GM12865 (cell line): ENCODE measurements at regions not wholly inside any gene's neighbourhood (a gene's known extent, or its start where the extent isn't known, plus 50 kb on each side); places are given as distances from the start of the nearest gene placed in this dataset.
A peak's percentile ranks its signal among the peaks of the same experiment; 100 is the strongest.

Source experiments
- DNase-seq: peaks from one replicate; pipeline ENCODE4 v3.0.0; 2010; ENCODE audit warnings: low read depth
- H3K4me3 ChIP-seq: 2 replicates; pipeline ENCODE4 v1.5.1; 2011; ENCODE audit warnings: mild to moderate bottlenecking, low read depth, low read length, control low read depth
- TF ChIP-seq, protein P1 (sequence below): IDR thresholded peaks from 2 replicates; pipeline ENCODE4 v1.5.1; 2011; ENCODE audit warnings: low read length, control low read depth, low read depth, inconsistent platforms; ENCODE audit not compliant: insufficient read depth; ENCODE audit errors: missing control alignments

DNA sequence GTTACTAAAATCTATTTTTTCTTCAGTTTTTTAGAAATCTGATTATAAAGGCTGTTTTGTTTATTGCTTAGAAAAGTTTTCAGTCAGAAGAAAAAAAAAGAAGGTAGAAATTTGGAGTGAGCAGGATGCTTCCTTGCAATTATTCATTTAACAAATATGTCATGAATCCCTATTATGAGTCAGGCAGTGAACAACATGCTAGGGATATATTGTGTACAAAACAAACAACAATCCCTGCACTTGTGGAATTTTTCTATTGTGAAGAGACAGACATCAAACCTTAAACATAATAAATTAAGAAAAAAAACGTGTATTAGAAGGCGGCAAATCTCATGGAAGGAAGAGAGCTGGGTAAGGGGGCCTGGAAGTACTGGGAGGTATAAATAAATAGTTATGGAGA lies 664.1 kb upstream of the CAMK1G start:
- TF ChIP-seq, protein P1, sequence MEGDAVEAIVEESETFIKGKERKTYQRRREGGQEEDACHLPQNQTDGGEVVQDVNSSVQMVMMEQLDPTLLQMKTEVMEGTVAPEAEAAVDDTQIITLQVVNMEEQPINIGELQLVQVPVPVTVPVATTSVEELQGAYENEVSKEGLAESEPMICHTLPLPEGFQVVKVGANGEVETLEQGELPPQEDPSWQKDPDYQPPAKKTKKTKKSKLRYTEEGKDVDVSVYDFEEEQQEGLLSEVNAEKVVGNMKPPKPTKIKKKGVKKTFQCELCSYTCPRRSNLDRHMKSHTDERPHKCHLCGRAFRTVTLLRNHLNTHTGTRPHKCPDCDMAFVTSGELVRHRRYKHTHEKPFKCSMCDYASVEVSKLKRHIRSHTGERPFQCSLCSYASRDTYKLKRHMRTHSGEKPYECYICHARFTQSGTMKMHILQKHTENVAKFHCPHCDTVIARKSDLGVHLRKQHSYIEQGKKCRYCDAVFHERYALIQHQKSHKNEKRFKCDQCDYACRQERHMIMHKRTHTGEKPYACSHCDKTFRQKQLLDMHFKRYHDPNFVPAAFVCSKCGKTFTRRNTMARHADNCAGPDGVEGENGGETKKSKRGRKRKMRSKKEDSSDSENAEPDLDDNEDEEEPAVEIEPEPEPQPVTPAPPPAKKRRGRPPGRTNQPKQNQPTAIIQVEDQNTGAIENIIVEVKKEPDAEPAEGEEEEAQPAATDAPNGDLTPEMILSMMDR = no peak
- H3K4me3 ChIP-seq = no peak overlapping the region
- no peak for DNase-seq

DNA sequence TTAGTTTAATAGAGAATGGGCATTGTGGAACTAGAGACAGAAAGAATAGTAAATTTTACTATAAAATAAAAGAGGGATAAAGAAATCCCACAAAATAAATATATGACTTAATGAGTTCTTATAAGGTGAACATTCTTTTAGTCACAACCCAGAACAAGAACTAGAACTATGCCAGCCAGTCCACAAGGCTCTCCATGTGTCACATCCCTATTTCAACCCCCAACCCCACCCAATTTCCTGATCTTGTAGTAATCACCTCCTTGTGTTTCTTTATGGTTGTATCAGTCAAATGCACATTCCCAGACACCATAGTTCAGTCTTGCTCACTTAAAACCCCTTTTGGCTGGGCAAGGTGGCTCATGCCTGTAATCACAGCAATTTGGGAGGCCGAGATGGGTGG lies 662.3 kb upstream of the CAMK1G start:
- H3K4me3 ChIP-seq = no peak overlapping the region
- TF ChIP-seq, protein P1 = no peak
- no peak for DNase-seq

GRCh38 chr1:208923456-208923855 lies 660.1 kb upstream of the CAMK1G start:
- DNase-seq = peak; percentile 27
- TF ChIP-seq, protein P1 = no peak
- no peak overlapping the region for H3K4me3 ChIP-seq

DNA sequence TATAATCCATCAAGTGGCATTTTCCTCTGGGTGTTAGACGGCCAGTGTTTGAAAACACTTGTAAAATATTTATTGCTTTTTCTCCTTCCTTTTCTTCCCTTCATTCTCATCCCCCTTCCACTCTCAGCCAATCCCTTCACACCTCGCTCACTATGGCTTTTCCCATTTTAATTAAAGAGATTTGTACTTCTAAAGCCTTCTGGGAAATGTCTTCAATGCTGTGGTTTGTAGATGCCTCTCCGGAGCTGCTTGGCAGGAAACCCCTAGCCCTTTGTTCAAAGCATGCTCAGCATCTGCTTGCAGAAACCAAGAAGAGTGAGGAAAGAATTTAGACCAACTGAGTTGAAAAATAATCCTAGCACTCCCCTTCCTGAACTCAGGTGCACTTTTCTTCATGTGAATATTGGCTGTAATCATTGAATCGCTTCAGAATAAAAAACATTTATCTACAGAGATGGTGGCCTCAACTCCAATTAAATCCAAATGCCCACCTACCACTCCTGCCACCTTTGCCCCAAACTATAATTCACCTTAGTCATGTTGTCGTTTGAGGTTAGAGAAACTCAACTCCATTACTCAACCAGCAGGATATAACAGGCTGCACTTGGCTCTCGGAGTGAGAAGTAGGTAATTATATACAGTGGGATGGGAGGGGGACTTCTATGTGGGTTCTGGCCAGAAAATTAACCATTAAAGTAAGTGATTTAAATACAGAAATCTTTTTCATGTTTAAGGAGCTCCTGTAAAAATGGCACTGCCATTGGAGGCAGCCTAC lies 659.4 kb upstream of the CAMK1G start:
- DNase-seq = peak; percentile 4
- TF ChIP-seq, protein P1 = no peak

GRCh38 chr1:208924928-208925327 lies 658.6 kb upstream of the CAMK1G start:
- no peak overlapping the region for H3K4me3 ChIP-seq
- no peak for DNase-seq
- TF ChIP-seq, protein P1 = no peak

More for the DNA sequence above, 659.4 kb upstream of the CAMK1G start:
- no peak overlapping the region for H3K4me3 ChIP-seq

- H3K4me3 ChIP-seq = no peak overlapping the region
- DNase-seq = no peak
- TF ChIP-seq, protein P1 = no peak
Measured at GRCh38 chr1:208928349-208929010, 655.0 kb upstream of the CAMK1G start.

GRCh38 chr1:208929575-208929974 lies 653.9 kb upstream of the CAMK1G start:
- TF ChIP-seq, protein P1 = no peak
- DNase-seq = no peak
- no peak overlapping the region for H3K4me3 ChIP-seq
